H1 (cell line): ENCODE measurements at regions not wholly inside any gene's neighbourhood (a gene's known extent, or its start where the extent isn't known, plus 50 kb on each side); places are given as distances from the start of the nearest gene placed in this dataset.

Experiments used
- CTCF ChIA-PET: fragments of 300-600 bp; sonication (Branson Sonifier 250); formaldehyde crosslinking; loops from one replicate; lab custom pipeline; 2021; ENCODE audit not compliant: partially characterized antibody; lab: Charles Lee
- POLR2A ChIA-PET: fragments of 300-600 bp; sonication (Branson Sonifier 250); formaldehyde crosslinking; loops from one replicate; lab custom pipeline; 2021; ENCODE audit warnings: inconsistent platforms; ENCODE audit not compliant: partially characterized antibody; lab: Charles Lee
- DNase-seq, 2 experiments: peaks; one replicate each; pipeline versions ENCODE4 v3.0.0 to v3.0.0-alpha.2; 2010 to 2022; ENCODE audit warnings: low spot score in 2 of 2, low read depth in 1 of 2, mixed read lengths in 1 of 2
- FAIRE-seq: peaks from 2 replicates; lab custom pipeline; 2011; peaks lifted over from hg19 to GRCh38; lab: Jason Lieb, UNC
- H2AFZ ChIP-seq: 2 replicates; pipeline ENCODE4 v1.8.1; 2012; ENCODE audit warnings: low read length, inconsistent platforms
- H2AK5ac ChIP-seq: 2 replicates; pipeline ENCODE4 v1.6.1; 2013; ENCODE audit warnings: low read depth, low read length
- H2BK120ac ChIP-seq: replicated peaks from 2 replicates; pipeline ENCODE3; 2013; ENCODE audit warnings: low read depth, low read length, inconsistent platforms
- H2BK12ac ChIP-seq: 2 replicates; pipeline ENCODE4 v1.6.1; 2013; ENCODE audit warnings: low read depth, low read length
- H2BK15ac ChIP-seq: 2 replicates; pipeline ENCODE4 v1.6.1; 2013; ENCODE audit warnings: low read length
- H2BK20ac ChIP-seq: 2 replicates; pipeline ENCODE4 v1.6.1; 2013; ENCODE audit warnings: low read length
- H2BK5ac ChIP-seq: 2 replicates; pipeline ENCODE4 v1.6.1; 2013; ENCODE audit warnings: low read depth, low read length
- H3K14ac ChIP-seq: 2 replicates; pipeline ENCODE4 v1.6.1; 2013; ENCODE audit warnings: inconsistent platforms; ENCODE audit not compliant: insufficient read length
- H3K18ac ChIP-seq: 2 replicates; pipeline ENCODE4 v1.6.1; 2013; ENCODE audit warnings: low read length; ENCODE audit errors: extremely low read depth
- H3K23ac ChIP-seq: 2 replicates; pipeline ENCODE4 v1.6.1; 2013; ENCODE audit warnings: inconsistent platforms; ENCODE audit not compliant: insufficient read length
- H3K23me2 ChIP-seq: 2 replicates; pipeline ENCODE4 v1.6.1; 2013; ENCODE audit warnings: low read depth, low read length
- H3K27ac ChIP-seq: 2 replicates; pipeline ENCODE4 v1.6.1; 2011; ENCODE audit warnings: low read depth, low read length, inconsistent platforms
- H3K27me3 ChIP-seq, 4 experiments: replicated peaks in 1 of 4; 1 replicate in 1 of 4; 2 replicates in 3 of 4; pipeline versions ENCODE4 v1.6.1 to v1.8.1; 2011 to 2013; ENCODE audit warnings: low read length in 3 of 4, mild to moderate bottlenecking in 3 of 4, inconsistent platforms in 2 of 4, mixed read lengths in 2 of 4, moderate library complexity in 1 of 4; ENCODE audit not compliant: control insufficient read depth in 3 of 4, insufficient read depth in 3 of 4; ENCODE audit errors: extremely low read depth in 1 of 4
- H3K36me3 ChIP-seq, 4 experiments: 2 replicates each; pipeline versions ENCODE4 v1.6.1 to v1.8.1; 2011 to 2013; ENCODE audit warnings: mild to moderate bottlenecking in 4 of 4, low read length in 3 of 4, moderate library complexity in 2 of 4, control low read depth in 1 of 4, inconsistent platforms in 1 of 4; ENCODE audit not compliant: insufficient read depth in 4 of 4, control insufficient read depth in 2 of 4
- H3K4ac ChIP-seq: replicated peaks from 2 replicates; pipeline ENCODE3; 2013; ENCODE audit warnings: low read length, low read depth, mixed read lengths, inconsistent platforms; ENCODE audit not compliant: insufficient read length
- H3K4me1 ChIP-seq, 4 experiments: replicated peaks in 1 of 4; 1 replicate in 1 of 4; 2 replicates in 3 of 4; pipeline versions ENCODE4 v1.6.1 to v1.8.1; 2011 to 2013; ENCODE audit warnings: low read length in 3 of 4, inconsistent platforms in 2 of 4, mixed read lengths in 1 of 4; ENCODE audit not compliant: insufficient read depth in 4 of 4, control insufficient read depth in 3 of 4
- H3K4me2 ChIP-seq, 2 experiments: 2 replicates each; pipeline versions ENCODE4 v1.6.1 to v1.8.1; 2011 to 2013; ENCODE audit warnings: low read depth in 2 of 2, low read length in 2 of 2, control low read depth in 1 of 2, inconsistent platforms in 1 of 2, mild to moderate bottlenecking in 1 of 2; ENCODE audit not compliant: insufficient read depth in 1 of 2
- H3K4me3 ChIP-seq, 4 experiments: fragments of 200-600, 300-600 bp in 1 of 4; sonication (generic), shearing (Covaris generic), sonication (Bioruptor Twin) in 1 of 4; 2 replicates each; pipeline versions ENCODE4 v1.5.1 to v1.8.1; 2011 to 2016; ENCODE audit warnings: low read length in 4 of 4, low read depth in 3 of 4, control low read depth in 2 of 4, inconsistent platforms in 2 of 4, mild to moderate bottlenecking in 2 of 4, mixed read lengths in 1 of 4, moderate library complexity in 1 of 4; ENCODE audit not compliant: insufficient read depth in 2 of 4; ENCODE audit errors: extremely low read depth in 1 of 4
- H3K56ac ChIP-seq: replicated peaks from 2 replicates; pipeline ENCODE3; 2013; ENCODE audit warnings: low read depth, mild to moderate bottlenecking, mixed read lengths, low read length, inconsistent platforms; ENCODE audit not compliant: insufficient read length
- H3K79me1 ChIP-seq: 2 replicates; pipeline ENCODE4 v1.6.1; 2013; ENCODE audit warnings: low read depth, low read length, control low read depth
- H3K79me2 ChIP-seq, 2 experiments: 2 replicates each; pipeline versions ENCODE4 v1.6.1 to v1.8.1; 2012 to 2013; ENCODE audit warnings: low read length in 2 of 2, mild to moderate bottlenecking in 2 of 2, inconsistent platforms in 1 of 2; ENCODE audit not compliant: insufficient read depth in 2 of 2, control insufficient read depth in 1 of 2
- H3K9ac ChIP-seq, 4 experiments: replicated peaks in 1 of 4; 1 replicate in 1 of 4; 2 replicates in 3 of 4; pipeline versions ENCODE4 v1.6.1 to v1.8.1; 2011 to 2013; ENCODE audit warnings: low read depth in 3 of 4, low read length in 3 of 4, control low read depth in 2 of 4, mild to moderate bottlenecking in 2 of 4, moderate library complexity in 2 of 4, inconsistent platforms in 1 of 4; ENCODE audit errors: extremely low read depth in 1 of 4
- H3K9me3 ChIP-seq, 2 experiments: 2 replicates each; pipeline versions ENCODE4 v1.6.1 to v1.8.1; 2012 to 2013; ENCODE audit warnings: mild to moderate bottlenecking in 2 of 2, moderate library complexity in 2 of 2, control low read depth in 1 of 2, inconsistent platforms in 1 of 2, low read depth in 1 of 2, low read length in 1 of 2, mixed read lengths in 1 of 2; ENCODE audit not compliant: insufficient read depth in 2 of 2
- H4K20me1 ChIP-seq, 2 experiments: replicated peaks in 1 of 2; 2 replicates each; pipeline versions ENCODE3 to v1.8.1; 2011 to 2013; ENCODE audit warnings: inconsistent platforms in 2 of 2, low read length in 2 of 2, mild to moderate bottlenecking in 1 of 2; ENCODE audit not compliant: insufficient read depth in 2 of 2, control insufficient read depth in 1 of 2
- H4K5ac ChIP-seq: 2 replicates; pipeline ENCODE4 v1.6.1; 2013; ENCODE audit warnings: low read length, low read depth, mixed read lengths, inconsistent platforms; ENCODE audit not compliant: insufficient read length
- H4K8ac ChIP-seq: 2 replicates; pipeline ENCODE4 v1.8.0; 2013; ENCODE audit warnings: mild to moderate bottlenecking, moderate library complexity, low read length, inconsistent platforms; ENCODE audit not compliant: insufficient read depth; ENCODE audit errors: extremely low read depth
- H4K91ac ChIP-seq: replicated peaks from 2 replicates; pipeline ENCODE3; 2013; ENCODE audit warnings: low read length, mixed read lengths, inconsistent platforms; ENCODE audit not compliant: insufficient read length
- ATF2 ChIP-seq: IDR thresholded peaks from 2 replicates; pipeline ENCODE4 v1.6.1; 2012; ENCODE audit warnings: low read length, inconsistent platforms
- BRCA1 ChIP-seq: IDR thresholded peaks from 2 replicates; pipeline ENCODE4 v1.6.1; 2012; ENCODE audit warnings: low read depth, low read length, improper control_type of control experiment
- CEBPB ChIP-seq: IDR thresholded peaks from 2 replicates; pipeline ENCODE4 v1.6.1; 2012; ENCODE audit warnings: low read depth, low read length
- CHD1 ChIP-seq: IDR thresholded peaks from 2 replicates; pipeline ENCODE4 v1.6.1; 2012; ENCODE audit warnings: low read depth, low read length, improper control_type of control experiment
- ZNF274 ChIP-seq: IDR thresholded peaks from 2 replicates; pipeline ENCODE4 v1.7.0; 2012; ENCODE audit warnings: low read length, borderline replicate concordance; ENCODE audit errors: extremely low read depth

- no peak overlapping the region for H2BK120ac ChIP-seq
- H3K79me2 ChIP-seq: no peaks in the 10 kb centered on the region
- H3K18ac ChIP-seq: no peak overlapping the region
- H3K4ac ChIP-seq: no peak overlapping the region
- no peak overlapping the region for H2AK5ac ChIP-seq
- no peak overlapping the region for H2BK20ac ChIP-seq
- no peak overlapping the region for H4K8ac ChIP-seq
- no peak overlapping the region for H3K9ac ChIP-seq
- no peak overlapping the region for H4K5ac ChIP-seq
- no peak overlapping the region for H3K14ac ChIP-seq
- no peaks in the 10 kb centered on the region for H4K20me1 ChIP-seq
- no peaks in the 10 kb centered on the region for H3K23me2 ChIP-seq
- no peak for DNase-seq
- H3K23ac ChIP-seq: no peak overlapping the region
- no peaks in the 10 kb centered on the region for H3K9me3 ChIP-seq
- H2AFZ ChIP-seq: no peak overlapping the region
- no peak overlapping the region for H3K4me3 ChIP-seq
- no peak overlapping the region for H2BK5ac ChIP-seq
- CTCF ChIA-PET: interaction anchor here (1.0 kb wide), 1 partner anchor 429 kb away, joined by 3 read pairs; no protein-coding TSS in a partner anchor
- no peak overlapping the region for H3K27ac ChIP-seq
- no peak overlapping the region for H3K56ac ChIP-seq
- H3K79me1 ChIP-seq: no peaks in the 10 kb centered on the region
- H3K4me1 ChIP-seq: no peaks in the 10 kb centered on the region
- TF ChIP-seq ZNF274: no peak
- no peak for TF ChIP-seq CHD1
- no peak for TF ChIP-seq ATF2
- no peak for TF ChIP-seq CEBPB
- no peak for TF ChIP-seq BRCA1
- TF ChIP-seq, all 59 proteins: peak for 0
- no peak overlapping the region for H2BK15ac ChIP-seq
- FAIRE-seq: no peak
- H3K27me3 ChIP-seq: no peaks in the 10 kb centered on the region
- H3K4me2 ChIP-seq: no peak overlapping the region
- H2BK12ac ChIP-seq: no peak overlapping the region
- POLR2A ChIA-PET: no interaction called here
- no peak overlapping the region for H4K91ac ChIP-seq
- H3K36me3 ChIP-seq: no peaks in the 10 kb centered on the region
Observed at GRCh38 chr16:63890723-63891122, 1231.1 kb downstream of the CDH11 start.
